ENCODE measurements at regions not wholly inside any gene's neighbourhood (a gene's known extent, or its start where the extent isn't known, plus 50 kb on each side); places are given as distances from the start of the nearest gene placed in this dataset.

GRCh38 chr2:154591294-154591820 lies 107.1 kb upstream of the KCNJ3 start:
- TF ChIP-seq EP300 (IDR thresholded peaks at IDR 0.05) (no peak), CTCF (IDR thresholded peaks at IDR 0.05) (no peak)

Measured in gastroesophageal sphincter (tissue), 3 donors.